ENCODE measurements at regions not wholly inside any gene's neighbourhood (a gene's known extent, or its start where the extent isn't known, plus 50 kb on each side); places are given as distances from the start of the nearest gene placed in this dataset.

DNA sequence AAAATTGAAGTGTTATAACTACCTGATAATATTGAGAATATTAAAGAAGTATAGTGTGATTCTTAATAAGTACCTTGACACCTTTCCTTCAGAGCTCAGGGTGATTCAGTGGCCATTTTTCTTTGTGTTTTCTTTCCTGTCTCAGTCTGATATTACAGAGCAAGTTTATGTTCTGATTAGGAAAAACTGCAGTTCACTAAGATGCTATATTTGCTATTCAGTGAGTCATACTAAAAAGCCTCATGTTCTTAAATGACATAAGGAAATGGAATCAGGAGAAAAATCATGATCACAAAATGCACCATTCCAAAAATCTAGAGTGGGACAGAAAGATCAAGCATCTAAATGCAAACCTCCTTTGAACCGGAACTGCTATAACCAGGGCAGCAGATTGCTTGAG, 390.6 kb upstream of the ATP2B1 start:
- TF ChIP-seq, protein P1, sequence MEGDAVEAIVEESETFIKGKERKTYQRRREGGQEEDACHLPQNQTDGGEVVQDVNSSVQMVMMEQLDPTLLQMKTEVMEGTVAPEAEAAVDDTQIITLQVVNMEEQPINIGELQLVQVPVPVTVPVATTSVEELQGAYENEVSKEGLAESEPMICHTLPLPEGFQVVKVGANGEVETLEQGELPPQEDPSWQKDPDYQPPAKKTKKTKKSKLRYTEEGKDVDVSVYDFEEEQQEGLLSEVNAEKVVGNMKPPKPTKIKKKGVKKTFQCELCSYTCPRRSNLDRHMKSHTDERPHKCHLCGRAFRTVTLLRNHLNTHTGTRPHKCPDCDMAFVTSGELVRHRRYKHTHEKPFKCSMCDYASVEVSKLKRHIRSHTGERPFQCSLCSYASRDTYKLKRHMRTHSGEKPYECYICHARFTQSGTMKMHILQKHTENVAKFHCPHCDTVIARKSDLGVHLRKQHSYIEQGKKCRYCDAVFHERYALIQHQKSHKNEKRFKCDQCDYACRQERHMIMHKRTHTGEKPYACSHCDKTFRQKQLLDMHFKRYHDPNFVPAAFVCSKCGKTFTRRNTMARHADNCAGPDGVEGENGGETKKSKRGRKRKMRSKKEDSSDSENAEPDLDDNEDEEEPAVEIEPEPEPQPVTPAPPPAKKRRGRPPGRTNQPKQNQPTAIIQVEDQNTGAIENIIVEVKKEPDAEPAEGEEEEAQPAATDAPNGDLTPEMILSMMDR (IDR thresholded peaks at IDR 0.05) = no peak
- TF ChIP-seq POLR2A (IDR thresholded peaks at IDR 0.05) (no peak), EP300 (IDR thresholded peaks at IDR 0.05; ENCODE audit: low read depth) (no peak), POLR2AphosphoS5 (IDR thresholded peaks at IDR 0.05) (no peak)

All from transverse colon (tissue), 4 donors.